ENCODE measurements at regions not wholly inside any gene's neighbourhood (a gene's known extent, or its start where the extent isn't known, plus 50 kb on each side); places are given as distances from the start of the nearest gene placed in this dataset.

DNA sequence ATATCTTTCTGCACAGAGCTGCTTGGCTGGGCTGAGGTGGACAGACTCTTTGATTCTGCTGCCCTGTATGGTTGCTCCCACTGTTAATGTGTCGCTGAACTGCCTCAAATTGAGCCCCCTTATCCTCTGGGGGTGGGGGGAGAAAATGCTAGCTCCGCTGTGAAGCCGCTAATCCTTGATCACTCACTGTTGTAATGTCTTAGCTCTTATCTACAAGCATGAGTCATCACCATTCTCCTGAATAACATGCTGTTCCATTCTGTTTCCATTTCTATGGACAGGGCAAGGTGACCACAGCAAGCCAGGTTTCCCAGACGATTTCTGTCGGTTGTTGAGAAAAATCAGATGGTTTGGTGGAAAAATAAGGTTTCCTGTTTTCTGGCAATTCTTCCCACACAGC is 218.4 kb upstream of the GGTLC1 start:
- TF ChIP-seq, protein P1, sequence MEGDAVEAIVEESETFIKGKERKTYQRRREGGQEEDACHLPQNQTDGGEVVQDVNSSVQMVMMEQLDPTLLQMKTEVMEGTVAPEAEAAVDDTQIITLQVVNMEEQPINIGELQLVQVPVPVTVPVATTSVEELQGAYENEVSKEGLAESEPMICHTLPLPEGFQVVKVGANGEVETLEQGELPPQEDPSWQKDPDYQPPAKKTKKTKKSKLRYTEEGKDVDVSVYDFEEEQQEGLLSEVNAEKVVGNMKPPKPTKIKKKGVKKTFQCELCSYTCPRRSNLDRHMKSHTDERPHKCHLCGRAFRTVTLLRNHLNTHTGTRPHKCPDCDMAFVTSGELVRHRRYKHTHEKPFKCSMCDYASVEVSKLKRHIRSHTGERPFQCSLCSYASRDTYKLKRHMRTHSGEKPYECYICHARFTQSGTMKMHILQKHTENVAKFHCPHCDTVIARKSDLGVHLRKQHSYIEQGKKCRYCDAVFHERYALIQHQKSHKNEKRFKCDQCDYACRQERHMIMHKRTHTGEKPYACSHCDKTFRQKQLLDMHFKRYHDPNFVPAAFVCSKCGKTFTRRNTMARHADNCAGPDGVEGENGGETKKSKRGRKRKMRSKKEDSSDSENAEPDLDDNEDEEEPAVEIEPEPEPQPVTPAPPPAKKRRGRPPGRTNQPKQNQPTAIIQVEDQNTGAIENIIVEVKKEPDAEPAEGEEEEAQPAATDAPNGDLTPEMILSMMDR (IDR thresholded peaks at IDR 0.05) = no peak
- TF ChIP-seq POLR2AphosphoS5 (IDR thresholded peaks at IDR 0.05) = no peak
- TF ChIP-seq EP300 (IDR thresholded peaks at IDR 0.05) = no peak
- no peak for TF ChIP-seq POLR2A (IDR thresholded peaks at IDR 0.05; ENCODE audit: low read depth)
